HEK293 (cell line): ENCODE measurements at regions not wholly inside any gene's neighbourhood (a gene's known extent, or its start where the extent isn't known, plus 50 kb on each side); places are given as distances from the start of the nearest gene placed in this dataset.
"Not testable (repeated sequence)": the region's sequence is repeated elsewhere in the genome, so short reads cannot be mapped to it uniquely, and the experiment has no call there.

ENCODE experiments used
- CTCF ChIA-PET: fragments of 350-600 bp; formaldehyde crosslinking; extraction: SDS; loops from one replicate; lab custom pipeline; 2021; ENCODE audit warnings: antibody characterized with exemption; lab: Yijun Ruan, JAX
- POLR2A ChIA-PET: fragments of 300-600 bp; formaldehyde crosslinking; extraction: SDS; loops from one replicate; lab custom pipeline; 2020; ENCODE audit warnings: antibody characterized with exemption, inconsistent platforms; lab: Yijun Ruan, JAX
- H3K27ac ChIP-seq: fragments of 200-500 bp; sonication (Bioruptor generic); 2 replicates; pipeline ENCODE4 v1.5.1; 2014; ENCODE audit warnings: low read depth, low read length, control low read depth, inconsistent platforms; ENCODE audit errors: extremely low read depth
- H3K36me3 ChIP-seq, 2 experiments: fragments of 200-500 bp in 1 of 2; sonication (Bioruptor generic) in 1 of 2; 1 replicate in 1 of 2; 2 replicates in 1 of 2; pipeline ENCODE4 v1.5.1; 2014 to 2017; ENCODE audit warnings: inconsistent platforms in 2 of 2, low read length in 2 of 2; ENCODE audit not compliant: control insufficient read depth in 2 of 2, insufficient read depth in 1 of 2
- H3K4me1 ChIP-seq: fragments of 200-500 bp; sonication (Bioruptor generic); 2 replicates; pipeline ENCODE4 v1.5.1; 2014; ENCODE audit warnings: mild to moderate bottlenecking, low read length, inconsistent platforms; ENCODE audit not compliant: control insufficient read depth, insufficient read depth
- H3K4me3 ChIP-seq: 2 replicates; pipeline ENCODE4 v1.5.1; 2011; ENCODE audit warnings: low read depth, mild to moderate bottlenecking, control low read depth, low read length, moderate library complexity
- H3K9me3 ChIP-seq: fragments of 200-500 bp; sonication (Bioruptor generic); 2 replicates; pipeline ENCODE4 v1.5.1; 2014; ENCODE audit warnings: low read depth, low read length, inconsistent platforms; ENCODE audit not compliant: control insufficient read depth, insufficient read depth
- FEZF1 ChIP-seq: fragments of 450-650 bp; formaldehyde crosslinking; IDR thresholded peaks from 2 replicates; pipeline ENCODE4 v1.5.1; 2016; ENCODE audit warnings: missing biosample characterization, missing genetic modification characterization
- GLIS1 ChIP-seq: fragments of 450-650 bp; formaldehyde crosslinking; IDR thresholded peaks from 2 replicates; pipeline ENCODE4 v1.5.1; 2016; ENCODE audit warnings: missing biosample characterization, missing genetic modification characterization
- MEIS1 ChIP-seq: sonication (generic); formaldehyde crosslinking; IDR thresholded peaks from 2 replicates; pipeline ENCODE4 v1.8.1; 2022; ENCODE audit warnings: missing genetic modification reagents, mild to moderate bottlenecking, borderline replicate concordance
- MZF1 ChIP-seq: fragments of 450-650 bp; formaldehyde crosslinking; IDR thresholded peaks from 2 replicates; pipeline ENCODE4 v1.5.1; 2017; ENCODE audit warnings: missing biosample characterization, missing genetic modification characterization, borderline replicate concordance
- OSR2 ChIP-seq: fragments of 450-650 bp; formaldehyde crosslinking; IDR thresholded peaks from 2 replicates; pipeline ENCODE4 v1.5.1; 2016; ENCODE audit warnings: missing biosample characterization, missing genetic modification characterization
- SCRT1 ChIP-seq: fragments of 450-650 bp; formaldehyde crosslinking; IDR thresholded peaks from 2 replicates; pipeline ENCODE4 v1.5.1; 2016; ENCODE audit warnings: missing biosample characterization, missing genetic modification characterization, borderline replicate concordance
- SCRT2 ChIP-seq: fragments of 450-650 bp; formaldehyde crosslinking; IDR thresholded peaks from 2 replicates; pipeline ENCODE4 v1.5.1; 2016; ENCODE audit warnings: missing biosample characterization, missing genetic modification characterization
- ZBTB20 ChIP-seq: fragments of 450-650 bp; formaldehyde crosslinking; IDR thresholded peaks from 2 replicates; pipeline ENCODE4 v1.5.1; 2016; ENCODE audit warnings: missing biosample characterization, missing genetic modification characterization
- ZNF121 ChIP-seq: fragments of 450-650 bp; formaldehyde crosslinking; IDR thresholded peaks from 2 replicates; pipeline ENCODE4 v1.5.1; 2016; ENCODE audit warnings: missing biosample characterization, missing genetic modification characterization
- ZNF202 ChIP-seq: fragments of 450-650 bp; formaldehyde crosslinking; IDR thresholded peaks from 2 replicates; pipeline ENCODE4 v1.5.1; 2016; ENCODE audit warnings: missing biosample characterization, missing genetic modification characterization, borderline replicate concordance
- ZNF354C ChIP-seq: fragments of 450-650 bp; formaldehyde crosslinking; IDR thresholded peaks from 2 replicates; pipeline ENCODE4 v1.5.1; 2016; ENCODE audit warnings: missing biosample characterization, missing genetic modification characterization, low read depth, borderline replicate concordance
- ZNF626 ChIP-seq: fragments of 450-650 bp; sonication (Bioruptor Pico); formaldehyde crosslinking; IDR thresholded peaks from 2 replicates; pipeline ENCODE4 v1.5.1; 2018; ENCODE audit warnings: missing biosample characterization, missing genetic modification characterization, inconsistent platforms
- ZNF658 ChIP-seq: fragments of 450-650 bp; formaldehyde crosslinking; IDR thresholded peaks from 2 replicates; pipeline ENCODE4; 2016; ENCODE audit warnings: missing biosample characterization, missing genetic modification characterization
- ZNF785 ChIP-seq: fragments of 450-650 bp; formaldehyde crosslinking; IDR thresholded peaks from 2 replicates; pipeline ENCODE4 v1.5.1; 2016; ENCODE audit warnings: missing biosample characterization, missing genetic modification characterization
- ZNF830 ChIP-seq: fragments of 450-650 bp; IDR thresholded peaks from 2 replicates; pipeline ENCODE4 v1.5.0; 2018; ENCODE audit warnings: missing biosample characterization, missing genetic modification characterization, low read depth, mild to moderate bottlenecking, moderate library complexity
- TF ChIP-seq, protein P1 (sequence below): fragments of 450-650 bp; formaldehyde crosslinking; IDR thresholded peaks from 2 replicates; pipeline ENCODE4 v1.5.1; 2016; ENCODE audit warnings: missing biosample characterization, missing genetic modification characterization
- TF ChIP-seq, protein P2 (sequence below): fragments of 450-650 bp; formaldehyde crosslinking; IDR thresholded peaks from 2 replicates; pipeline ENCODE4 v1.5.1; 2017; ENCODE audit warnings: missing biosample characterization, missing genetic modification characterization
- TF ChIP-seq, protein P3 (sequence below): fragments of 450-650 bp; formaldehyde crosslinking; IDR thresholded peaks from 2 replicates; pipeline ENCODE4 v1.5.1; 2017; ENCODE audit warnings: missing biosample characterization, missing genetic modification characterization

- CTCF ChIA-PET: interaction anchor here (0.7 to 1.0 kb wide), 4 partner anchors 70 to 102 kb away, joined by 3 to 4 read pairs (median 3); no protein-coding TSS in a partner anchor
- H3K4me1 ChIP-seq: peaks cover 19% of the 10 kb centered on the region
- peak; percentile 32 for TF ChIP-seq GLIS1 (tag by site-specific recombination)
- TF ChIP-seq OSR2 (tag by site-specific recombination): peak; percentile 99
- peak; percentile 98 for TF ChIP-seq ZNF121 (tag by site-specific recombination)
- TF ChIP-seq, protein P1, sequence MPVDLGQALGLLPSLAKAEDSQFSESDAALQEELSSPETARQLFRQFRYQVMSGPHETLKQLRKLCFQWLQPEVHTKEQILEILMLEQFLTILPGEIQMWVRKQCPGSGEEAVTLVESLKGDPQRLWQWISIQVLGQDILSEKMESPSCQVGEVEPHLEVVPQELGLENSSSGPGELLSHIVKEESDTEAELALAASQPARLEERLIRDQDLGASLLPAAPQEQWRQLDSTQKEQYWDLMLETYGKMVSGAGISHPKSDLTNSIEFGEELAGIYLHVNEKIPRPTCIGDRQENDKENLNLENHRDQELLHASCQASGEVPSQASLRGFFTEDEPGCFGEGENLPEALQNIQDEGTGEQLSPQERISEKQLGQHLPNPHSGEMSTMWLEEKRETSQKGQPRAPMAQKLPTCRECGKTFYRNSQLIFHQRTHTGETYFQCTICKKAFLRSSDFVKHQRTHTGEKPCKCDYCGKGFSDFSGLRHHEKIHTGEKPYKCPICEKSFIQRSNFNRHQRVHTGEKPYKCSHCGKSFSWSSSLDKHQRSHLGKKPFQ: peak; percentile 60; the same call in 1 of the 2 replicates
- TF ChIP-seq SCRT1 (tag by site-specific recombination): peak; percentile 36; the same call in 1 of the 2 replicates
- TF ChIP-seq, all 188 proteins: peak for 5; not testable (repeated sequence) for 183
- H3K9me3 ChIP-seq, H3K4me3 ChIP-seq, H3K36me3 ChIP-seq, H3K27ac ChIP-seq, POLR2A ChIA-PET: not testable (repeated sequence)
Measured at GRCh38 chr5:174510782-174511453, 213.5 kb upstream of the MSX2 start.

- CTCF ChIA-PET: no interaction called here
- Histone ChIP-seq H3K9me3 (no peaks in the 10 kb centered on the region), H3K4me3 (no peak overlapping the region), H3K4me1 (peaks cover 13% of the 10 kb centered on the region), H3K36me3 (no peaks in the 10 kb centered on the region), H3K27ac (no peak overlapping the region)
- TF ChIP-seq, protein P2, sequence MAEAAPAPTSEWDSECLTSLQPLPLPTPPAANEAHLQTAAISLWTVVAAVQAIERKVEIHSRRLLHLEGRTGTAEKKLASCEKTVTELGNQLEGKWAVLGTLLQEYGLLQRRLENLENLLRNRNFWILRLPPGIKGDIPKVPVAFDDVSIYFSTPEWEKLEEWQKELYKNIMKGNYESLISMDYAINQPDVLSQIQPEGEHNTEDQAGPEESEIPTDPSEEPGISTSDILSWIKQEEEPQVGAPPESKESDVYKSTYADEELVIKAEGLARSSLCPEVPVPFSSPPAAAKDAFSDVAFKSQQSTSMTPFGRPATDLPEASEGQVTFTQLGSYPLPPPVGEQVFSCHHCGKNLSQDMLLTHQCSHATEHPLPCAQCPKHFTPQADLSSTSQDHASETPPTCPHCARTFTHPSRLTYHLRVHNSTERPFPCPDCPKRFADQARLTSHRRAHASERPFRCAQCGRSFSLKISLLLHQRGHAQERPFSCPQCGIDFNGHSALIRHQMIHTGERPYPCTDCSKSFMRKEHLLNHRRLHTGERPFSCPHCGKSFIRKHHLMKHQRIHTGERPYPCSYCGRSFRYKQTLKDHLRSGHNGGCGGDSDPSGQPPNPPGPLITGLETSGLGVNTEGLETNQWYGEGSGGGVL (tag by site-specific recombination): no peak
- no peak for TF ChIP-seq ZNF202 (tag by site-specific recombination)
- TF ChIP-seq MZF1: peak; percentile 99; the same call in 1 of the 2 replicates
- no peak for TF ChIP-seq ZNF658
- TF ChIP-seq ZNF354C (tag by site-specific recombination): no peak
- peak; percentile 17; the same call in 1 of the 2 replicates for TF ChIP-seq OSR2 (tag by site-specific recombination)
- no peak for TF ChIP-seq ZNF830 (tag by site-specific recombination)
- no peak for TF ChIP-seq MEIS1 (CRISPR knock-in tag)
- TF ChIP-seq FEZF1 (tag by site-specific recombination): no peak
- TF ChIP-seq, protein P3, sequence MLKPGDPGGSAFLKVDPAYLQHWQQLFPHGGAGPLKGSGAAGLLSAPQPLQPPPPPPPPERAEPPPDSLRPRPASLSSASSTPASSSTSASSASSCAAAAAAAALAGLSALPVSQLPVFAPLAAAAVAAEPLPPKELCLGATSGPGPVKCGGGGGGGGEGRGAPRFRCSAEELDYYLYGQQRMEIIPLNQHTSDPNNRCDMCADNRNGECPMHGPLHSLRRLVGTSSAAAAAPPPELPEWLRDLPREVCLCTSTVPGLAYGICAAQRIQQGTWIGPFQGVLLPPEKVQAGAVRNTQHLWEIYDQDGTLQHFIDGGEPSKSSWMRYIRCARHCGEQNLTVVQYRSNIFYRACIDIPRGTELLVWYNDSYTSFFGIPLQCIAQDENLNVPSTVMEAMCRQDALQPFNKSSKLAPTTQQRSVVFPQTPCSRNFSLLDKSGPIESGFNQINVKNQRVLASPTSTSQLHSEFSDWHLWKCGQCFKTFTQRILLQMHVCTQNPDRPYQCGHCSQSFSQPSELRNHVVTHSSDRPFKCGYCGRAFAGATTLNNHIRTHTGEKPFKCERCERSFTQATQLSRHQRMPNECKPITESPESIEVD (tag by site-specific recombination): peak; percentile 37; the same call in 1 of the 2 replicates
- TF ChIP-seq ZNF785 (tag by site-specific recombination): no peak
- TF ChIP-seq SCRT1 (tag by site-specific recombination): peak; percentile 53
- no peak for TF ChIP-seq ZBTB20 (tag by site-specific recombination)
- TF ChIP-seq ZNF626 (tag by site-specific recombination): no peak
- peak; percentile 47; the same call in 1 of the 2 replicates for TF ChIP-seq SCRT2 (tag by site-specific recombination)
- POLR2A ChIA-PET: no interaction called here
Measured at GRCh38 chr5:174511714-174512253, 212.6 kb upstream of the MSX2 start.
